Coronary artery (tissue), 2 donors: ENCODE measurements at regions not wholly inside any gene's neighbourhood (a gene's known extent, or its start where the extent isn't known, plus 50 kb on each side); places are given as distances from the start of the nearest gene placed in this dataset.

Experiments used
- DNase-seq: peaks from one replicate; pipeline ENCODE4 v3.0.0-alpha.2; 2017; ENCODE audit warnings: low spot score
- H3K27ac ChIP-seq, 2 donors: fragments of 200-600 bp; sonication (generic); one replicate each; pipeline ENCODE4 v1.5.1; 2016 to 2019
- H3K4me3 ChIP-seq: fragments of 200-600 bp; sonication (generic); 2 replicates; pipeline ENCODE4 v1.5.1; 2016; ENCODE audit warnings: mild to moderate bottlenecking, moderate library complexity
- CTCF ChIP-seq: fragments of 200-600 bp; sonication (generic); IDR thresholded peaks from one replicate; pipeline ENCODE4 v1.5.1; 2019; ENCODE audit warnings: antibody characterized with exemption

DNA sequence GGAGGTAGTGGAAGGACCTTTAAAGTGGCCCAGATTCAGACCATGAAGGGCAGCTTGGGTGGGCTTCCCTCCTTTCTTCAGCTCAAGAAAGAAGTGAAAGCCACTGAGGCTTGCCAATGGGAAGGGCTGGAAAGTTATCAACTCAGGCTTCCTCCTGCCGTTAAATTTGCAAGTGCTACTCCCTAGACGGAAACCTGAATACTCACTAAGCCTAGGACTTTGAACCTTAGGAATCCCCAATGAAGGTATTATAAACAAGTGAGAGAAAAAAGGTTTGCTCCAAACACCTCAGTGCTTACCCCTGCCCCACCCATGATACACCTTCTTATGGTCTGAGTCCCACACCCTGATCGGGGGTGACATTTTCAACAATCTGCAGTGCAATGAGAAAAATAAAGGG, 396.4 kb downstream of the SHQ1 start:
- H3K27ac ChIP-seq: no peak overlapping the region
- no peak for TF ChIP-seq CTCF
- DNase-seq: no peak
- H3K4me3 ChIP-seq: no peak overlapping the region

- Histone ChIP-seq H3K4me3 (no peak overlapping the region), H3K27ac (no peak overlapping the region)
- TF ChIP-seq CTCF: no peak
- no peak for DNase-seq
Observed at GRCh38 chr3:72449551-72449950, 398.7 kb downstream of the SHQ1 start.

- H3K27ac ChIP-seq: no peak overlapping the region
- no peak overlapping the region for H3K4me3 ChIP-seq
- DNase-seq: no peak
- TF ChIP-seq CTCF: no peak
Observed at GRCh38 chr3:72448858-72449257, 399.4 kb downstream of the SHQ1 start.

- Histone ChIP-seq H3K27ac (no peak overlapping the region), H3K4me3 (no peak overlapping the region)
- no peak for DNase-seq
- TF ChIP-seq CTCF: no peak
Observed at GRCh38 chr3:72448375-72448823, 399.8 kb downstream of the SHQ1 start.

DNA sequence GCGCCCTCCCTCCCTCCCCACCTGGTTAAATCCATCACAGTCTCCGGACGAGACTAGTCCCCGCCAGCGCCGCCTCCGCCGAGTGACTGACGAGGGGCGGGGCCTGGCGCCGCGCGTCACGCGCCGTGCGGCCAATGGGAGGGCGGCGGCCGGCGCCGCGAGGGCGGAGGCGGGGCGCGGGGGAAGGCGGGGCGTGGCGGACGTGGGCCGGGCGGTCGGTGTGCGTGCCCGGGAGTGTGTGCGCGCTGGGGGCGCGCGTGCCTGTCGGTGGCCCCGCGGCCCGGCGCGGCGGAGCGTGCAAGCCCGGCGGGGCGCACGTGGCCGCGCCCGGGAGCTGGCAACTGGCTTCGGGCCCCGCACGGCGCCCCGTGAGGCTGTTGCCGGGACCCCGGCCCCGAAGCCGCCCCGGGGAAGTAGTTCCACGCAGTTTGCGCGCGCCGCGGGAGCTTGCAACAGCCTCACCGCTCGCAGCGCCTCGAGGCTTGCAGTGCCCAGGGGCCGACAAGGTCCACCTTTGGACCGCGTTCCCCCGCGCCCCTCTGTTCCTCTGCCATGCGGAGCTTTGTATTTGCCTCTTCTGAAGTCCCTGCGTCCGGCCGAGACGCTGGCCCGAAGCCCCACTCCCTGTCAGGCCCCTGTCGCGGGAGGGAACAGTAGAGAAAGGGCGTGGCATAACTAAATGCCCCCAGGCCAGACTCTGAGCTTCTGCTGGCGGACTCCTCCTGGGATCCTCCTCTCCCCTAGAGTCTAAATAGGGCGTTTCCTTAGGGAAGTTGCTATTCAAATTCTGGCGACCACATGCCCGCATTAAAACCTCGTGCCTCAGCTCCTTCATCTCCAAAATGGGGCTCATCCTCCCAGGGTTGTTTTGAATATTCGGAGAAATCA, 400.9 kb downstream of the SHQ1 start:
- DNase-seq: peak; percentile 88
- TF ChIP-seq CTCF: no peak
- peak overlapping the region; percentile 91 to 94 for H3K27ac ChIP-seq
- H3K4me3 ChIP-seq: peak overlapping the region; percentile 92

GRCh38 chr3:72446218-72447058, 401.8 kb downstream of the SHQ1 start, which contains the start of gene RYBP:
TSS of gene RYBP (minus strand) at chr3:72446621.
- TF ChIP-seq CTCF: no peak
- peak within 1 kb of the TSS; percentile 91 to 94 for H3K27ac ChIP-seq
- peak; percentile 81 for DNase-seq

More at GRCh38 chr3:72446218-72447058, 401.8 kb downstream of the SHQ1 start, which contains the start of gene RYBP:
- peak within 1 kb of the TSS; percentile 92 for H3K4me3 ChIP-seq
